GM21528 (cell line): ENCODE measurements at regions not wholly inside any gene's neighbourhood (a gene's known extent, or its start where the extent isn't known, plus 50 kb on each side); places are given as distances from the start of the nearest gene placed in this dataset.
"Not testable (repeated sequence)": the region's sequence is repeated elsewhere in the genome, so short reads cannot be mapped to it uniquely, and the experiment has no call there.

Experiments used
- ATAC-seq: cut with Tn5 transposase; IDR thresholded peaks from one replicate; pipeline ENCODE4 v1.9.1; 2021; ENCODE audit warnings: mild to moderate bottlenecking, moderate library complexity; ENCODE audit not compliant: unreplicated experiment, low FRiP score

DNA sequence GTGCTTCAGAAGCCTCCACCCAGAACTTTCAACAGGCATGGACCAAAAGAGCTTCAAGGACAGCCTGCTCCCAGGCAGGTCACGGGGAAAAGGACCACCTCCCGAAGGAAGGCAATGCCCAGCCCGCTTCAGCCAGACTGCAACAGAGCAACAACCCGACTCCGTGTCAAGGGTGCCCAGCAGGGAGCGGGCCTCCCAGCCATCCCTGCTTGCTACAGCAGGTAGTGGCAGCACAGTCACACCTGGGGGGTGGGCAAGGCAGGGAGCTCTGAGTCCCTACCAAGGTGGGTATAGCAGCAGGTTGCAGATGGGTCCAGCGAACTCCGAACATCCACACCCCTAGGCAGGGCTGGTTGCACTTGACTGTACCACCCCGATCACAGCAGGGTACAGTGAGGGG is 467.8 kb upstream of the PFKP start:
- ATAC-seq, result no peak

DNA sequence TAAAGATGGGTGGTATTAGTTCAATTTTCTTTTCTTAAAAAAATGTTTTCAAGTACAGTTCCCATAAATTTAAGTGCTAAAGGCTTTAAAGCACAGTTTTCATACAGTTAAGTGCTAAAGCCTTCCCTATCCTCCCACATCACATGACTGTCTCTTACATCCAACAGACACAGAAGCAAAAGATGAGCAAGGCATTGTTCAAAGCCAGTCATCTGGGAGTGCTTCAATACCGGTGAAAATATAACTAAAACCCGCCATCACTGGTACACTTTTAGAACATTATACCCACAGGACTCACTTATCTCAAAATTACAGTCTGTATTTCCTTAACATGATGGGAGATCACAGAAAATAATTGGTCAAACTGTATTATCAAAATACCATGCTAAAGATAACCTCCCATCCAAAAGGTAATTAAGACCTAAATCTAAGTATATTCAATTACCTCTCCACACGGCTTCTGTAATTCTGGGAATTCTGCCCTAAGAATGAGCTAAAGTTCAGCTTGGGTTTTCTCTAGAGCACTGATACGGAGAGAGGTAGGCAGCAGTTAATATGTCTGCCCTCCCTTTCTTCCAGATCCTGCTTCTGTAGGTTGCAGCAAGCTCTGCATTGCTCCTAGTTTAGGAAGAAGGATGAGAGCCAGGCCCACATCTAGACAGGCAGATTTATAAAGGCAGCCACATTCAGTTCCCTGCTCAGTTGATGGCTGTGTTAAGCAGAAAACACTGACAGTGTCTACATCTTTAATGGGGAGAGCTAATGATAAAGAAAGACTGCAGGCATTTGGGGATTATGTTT is 474.8 kb upstream of the PFKP start:
- no peak for ATAC-seq

DNA sequence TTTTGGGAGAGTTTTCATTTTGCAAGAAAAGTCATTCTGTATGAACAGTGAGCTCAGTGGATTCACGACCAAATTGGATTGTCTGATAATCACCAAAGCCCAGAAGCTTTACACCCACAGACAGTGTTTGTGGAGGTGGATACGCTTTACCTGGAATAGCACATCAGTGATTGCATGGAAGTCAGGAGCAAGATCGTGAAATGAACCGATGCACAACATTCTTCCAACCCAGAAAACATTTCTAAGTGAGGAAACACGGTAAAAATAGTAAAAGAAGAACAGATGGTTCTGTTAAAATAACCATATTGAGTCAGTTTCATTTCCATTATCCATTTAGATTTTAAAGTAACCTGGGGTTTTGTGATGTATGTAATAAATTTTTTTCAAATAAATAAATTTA is 478.2 kb upstream of the PFKP start:
- ATAC-seq, result no peak

DNA sequence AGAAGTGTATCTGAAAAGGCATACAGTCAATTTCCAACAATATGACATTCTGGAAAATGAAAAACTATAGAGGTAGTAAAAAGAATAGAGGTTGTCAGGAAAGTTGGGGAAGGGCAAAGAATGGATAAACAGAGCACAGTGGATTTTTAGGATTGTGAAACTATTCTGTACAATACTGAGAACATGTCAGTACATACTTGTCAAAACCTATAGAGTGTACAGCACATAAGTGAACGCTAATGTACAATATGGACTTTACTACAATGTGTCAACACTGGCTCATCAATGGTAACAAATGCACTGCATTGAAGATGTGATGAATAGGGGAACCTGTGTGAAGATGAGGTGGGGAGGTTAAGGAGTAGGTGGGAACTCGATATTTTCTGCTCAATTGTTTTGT is 483.0 kb upstream of the PFKP start:
- no peak for ATAC-seq

GRCh38 chr10:2576892-2577291 is 490.5 kb upstream of the PFKP start:
- ATAC-seq, result no peak

- no peak for ATAC-seq
Observed at GRCh38 chr10:2575460-2575859, 491.9 kb upstream of the PFKP start.

- ATAC-seq, result no peak
Observed at GRCh38 chr10:2572611-2573010, 494.7 kb upstream of the PFKP start.

GRCh38 chr10:2556883-2557282 is 510.5 kb upstream of the PFKP start:
- ATAC-seq, result peak; percentile 54

DNA sequence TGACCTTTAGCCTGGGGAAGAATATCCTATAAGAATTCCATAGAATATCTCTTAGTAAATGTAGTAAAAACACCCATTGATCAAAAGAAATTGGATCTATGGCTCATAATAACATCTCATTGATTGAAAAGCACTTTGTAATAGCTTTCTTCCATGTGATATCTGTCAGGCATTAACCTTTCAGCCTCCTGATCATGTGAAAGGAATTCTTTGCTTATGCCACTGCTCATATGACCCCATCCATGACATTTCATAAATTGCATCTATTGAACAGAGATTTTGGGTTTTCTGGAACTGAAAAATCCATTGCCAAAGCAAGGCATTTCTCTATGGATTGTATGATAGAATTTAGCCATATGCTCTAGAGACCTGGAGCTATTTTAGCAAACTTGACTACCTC is 519.3 kb upstream of the PFKP start:
- ATAC-seq, result no peak

DNA sequence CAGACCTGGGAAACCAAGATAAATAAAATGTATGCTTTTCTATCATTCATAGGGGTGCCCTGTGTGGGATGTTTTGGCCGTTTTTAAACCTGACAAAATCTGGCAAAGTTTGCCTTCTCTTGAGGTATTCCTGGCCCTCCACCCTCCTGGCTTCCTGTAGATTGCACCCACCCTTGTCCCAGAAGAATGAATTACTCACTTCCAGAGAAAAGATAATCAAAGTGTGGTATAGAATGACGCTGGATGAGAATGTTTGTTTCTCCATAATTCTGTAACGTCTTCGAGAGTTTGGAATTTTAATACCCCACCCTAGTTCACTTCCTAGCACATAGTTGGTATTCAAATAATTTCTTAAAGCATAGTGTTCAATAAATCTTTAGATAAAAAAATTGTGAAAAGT is 519.7 kb upstream of the PFKP start:
- ATAC-seq, result no peak

- ATAC-seq, result not testable (repeated sequence)
Observed at GRCh38 chr10:2546894-2547293, 520.5 kb upstream of the PFKP start.

- ATAC-seq, result no peak
Observed at GRCh38 chr10:2543974-2544373, 523.4 kb upstream of the PFKP start.

DNA sequence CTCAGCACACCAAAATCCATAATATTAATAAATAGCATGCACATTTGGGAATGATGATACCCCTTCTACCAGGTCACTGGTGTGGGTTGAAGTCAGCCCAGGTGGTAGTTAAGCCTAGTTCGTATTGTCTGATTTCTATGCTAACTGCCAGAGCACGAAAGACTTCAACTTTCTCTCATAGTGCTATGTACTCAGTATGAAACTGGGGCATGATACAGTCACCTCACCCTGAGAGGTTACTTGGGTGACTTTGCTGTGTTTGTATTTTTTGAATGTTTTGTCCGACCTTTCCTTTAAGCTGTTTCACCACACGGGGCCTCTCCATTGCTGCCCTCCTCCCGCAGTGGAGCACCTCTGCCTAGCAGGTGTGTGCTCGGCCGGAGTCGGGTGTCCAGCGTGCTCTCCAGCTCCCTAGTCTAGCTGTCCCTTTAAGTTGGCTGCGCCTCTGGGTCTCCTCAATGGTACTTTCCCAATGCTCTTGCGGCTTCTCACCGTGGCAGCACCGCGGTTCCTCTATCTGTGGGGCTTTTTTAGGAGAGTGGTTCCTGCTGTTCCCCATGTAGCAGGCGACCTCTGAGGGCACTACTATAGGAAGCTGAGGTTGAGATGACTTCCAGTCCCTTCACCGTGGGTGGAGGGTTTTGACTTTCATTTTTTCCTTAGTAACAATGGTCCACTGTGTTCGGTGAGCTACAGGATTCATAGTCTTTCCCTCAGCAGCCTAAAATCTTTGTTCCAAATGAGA is 524.0 kb upstream of the PFKP start:
- no peak for ATAC-seq

DNA sequence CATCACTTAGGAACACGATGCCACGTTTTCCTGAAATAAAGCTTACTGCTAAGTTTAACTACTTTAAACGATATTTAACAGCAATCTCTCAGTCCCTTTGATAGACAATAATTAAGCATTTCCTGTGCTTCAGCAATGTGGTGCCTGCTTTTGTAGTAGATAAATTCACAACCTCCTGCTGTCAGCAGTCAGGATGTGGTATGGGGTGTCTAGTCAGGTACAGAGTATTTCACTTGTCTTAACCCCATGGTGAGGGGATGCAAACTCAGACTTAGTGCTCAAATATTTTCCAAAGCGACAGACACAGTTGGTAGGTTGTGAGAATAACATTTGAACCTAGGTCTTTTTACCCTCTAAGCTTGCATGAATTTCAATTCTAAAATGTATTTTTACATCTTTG is 526.2 kb upstream of the PFKP start:
- no peak for ATAC-seq

GRCh38 chr10:2529945-2530344 is 537.4 kb upstream of the PFKP start:
- ATAC-seq, result no peak

- ATAC-seq, result no peak
Observed at GRCh38 chr10:2525781-2526180, 541.6 kb upstream of the PFKP start.

- ATAC-seq, result no peak
Observed at GRCh38 chr10:2519139-2519538, 548.2 kb upstream of the PFKP start.

GRCh38 chr10:2509081-2509531 is 558.2 kb upstream of the PFKP start:
- ATAC-seq, result no peak

GRCh38 chr10:2501366-2501940 is 565.9 kb upstream of the PFKP start:
- ATAC-seq, result not testable (repeated sequence)

DNA sequence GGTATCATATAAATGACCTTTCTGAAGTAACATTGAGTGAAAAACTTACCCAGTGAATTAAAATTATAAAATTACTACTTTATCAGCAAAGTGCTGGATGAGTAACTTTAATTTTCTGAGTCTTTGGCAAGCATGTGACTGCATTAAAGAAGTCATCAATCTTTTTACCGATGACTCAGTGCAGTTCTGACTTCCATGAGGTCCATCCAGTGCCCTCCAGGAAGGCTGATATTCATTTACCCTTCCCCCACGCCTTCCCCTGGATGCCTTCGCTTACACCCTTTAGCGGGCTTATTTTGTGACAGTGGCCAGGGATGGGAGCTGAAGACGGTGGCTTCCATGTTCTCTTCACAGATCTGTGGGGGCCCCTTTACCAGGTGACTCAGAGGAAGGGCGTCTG is 572.9 kb upstream of the PFKP start:
- no peak for ATAC-seq

GRCh38 chr10:2488446-2489005 is 578.8 kb upstream of the PFKP start:
- no peak for ATAC-seq
